NCI-H748 (cell line): ENCODE measurements at regions not wholly inside any gene's neighbourhood (a gene's known extent, or its start where the extent isn't known, plus 50 kb on each side); places are given as distances from the start of the nearest gene placed in this dataset.

Source experiments
- DNase-seq: peaks from one replicate; lab custom pipeline; 2025; ENCODE audit not compliant: unreplicated experiment; lab: John Stamatoyannopoulos, UW

- DNase-seq = no peak
Measured at GRCh38 chr7:156234192-156234591, 406.4 kb upstream of the RNF32 start.

GRCh38 chr7:156232931-156233705 is 407.5 kb upstream of the RNF32 start:
- DNase-seq = no peak

GRCh38 chr7:156230576-156230975 is 410.0 kb upstream of the RNF32 start:
- no peak for DNase-seq

DNA sequence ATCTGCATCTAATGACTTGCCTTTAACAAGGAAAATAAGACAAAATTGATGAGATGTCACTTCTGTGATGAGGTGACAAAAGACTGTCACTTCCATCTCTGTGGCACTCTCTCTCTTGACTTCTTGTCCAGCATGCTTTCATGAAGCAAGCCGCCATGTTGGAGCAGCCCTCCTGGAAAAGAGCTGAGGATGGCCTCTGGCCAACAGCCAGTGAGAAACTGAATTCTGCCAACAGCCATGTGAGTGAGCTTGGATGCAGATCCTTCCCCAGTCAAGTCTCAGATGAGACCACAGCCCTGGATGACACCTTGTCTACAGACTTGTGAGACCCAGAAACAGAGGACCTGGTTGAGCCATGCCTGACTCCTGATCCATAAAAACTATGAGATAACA is 412.6 kb upstream of the SHH start:
- DNase-seq = no peak

GRCh38 chr7:156223935-156224832 is 411.9 kb upstream of the SHH start:
- no peak for DNase-seq

GRCh38 chr7:156222611-156223010 is 410.3 kb upstream of the SHH start:
- no peak for DNase-seq

DNA sequence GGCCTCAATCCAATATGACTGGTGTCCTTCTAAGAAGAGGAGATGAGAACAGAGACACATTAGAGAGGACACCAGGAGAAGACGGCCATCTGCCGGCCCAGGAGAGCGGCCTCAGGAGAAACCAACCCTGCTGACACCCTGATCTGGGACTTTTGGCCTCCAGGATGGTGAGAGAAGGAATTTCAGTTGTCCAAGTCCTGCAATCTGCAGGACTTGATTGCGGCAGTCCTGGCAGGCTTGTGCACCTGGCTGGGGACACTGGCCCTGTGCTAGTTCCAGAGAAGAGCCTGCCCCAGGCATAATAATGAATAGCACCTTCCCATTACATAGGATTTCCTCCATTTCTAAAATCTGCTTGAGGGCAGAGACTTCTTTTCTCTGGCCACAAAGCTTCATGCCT is 409.9 kb upstream of the SHH start:
- DNase-seq = no peak

DNA sequence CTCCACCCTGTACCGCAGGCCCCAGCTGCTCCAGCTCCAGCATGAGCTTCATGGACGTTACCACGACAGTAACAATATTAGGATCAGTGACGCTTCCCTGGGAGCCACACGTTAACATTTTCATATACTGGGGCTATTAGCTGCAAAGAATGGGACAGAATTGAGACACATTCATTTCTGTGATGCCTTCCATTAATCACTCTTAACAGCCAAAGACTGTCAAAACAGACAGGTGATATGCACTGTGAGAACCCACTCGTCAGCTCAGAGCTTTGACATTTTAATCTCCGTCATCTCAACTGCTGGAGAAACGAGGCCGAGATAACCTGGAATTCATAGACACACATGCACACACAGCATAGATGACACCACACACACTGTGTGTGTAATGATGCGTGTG is 408.4 kb upstream of the SHH start:
- peak; percentile 25 for DNase-seq

GRCh38 chr7:156220078-156220605 is 407.9 kb upstream of the SHH start:
- no peak for DNase-seq

GRCh38 chr7:156219307-156220077 is 407.2 kb upstream of the SHH start:
- no peak for DNase-seq

DNA sequence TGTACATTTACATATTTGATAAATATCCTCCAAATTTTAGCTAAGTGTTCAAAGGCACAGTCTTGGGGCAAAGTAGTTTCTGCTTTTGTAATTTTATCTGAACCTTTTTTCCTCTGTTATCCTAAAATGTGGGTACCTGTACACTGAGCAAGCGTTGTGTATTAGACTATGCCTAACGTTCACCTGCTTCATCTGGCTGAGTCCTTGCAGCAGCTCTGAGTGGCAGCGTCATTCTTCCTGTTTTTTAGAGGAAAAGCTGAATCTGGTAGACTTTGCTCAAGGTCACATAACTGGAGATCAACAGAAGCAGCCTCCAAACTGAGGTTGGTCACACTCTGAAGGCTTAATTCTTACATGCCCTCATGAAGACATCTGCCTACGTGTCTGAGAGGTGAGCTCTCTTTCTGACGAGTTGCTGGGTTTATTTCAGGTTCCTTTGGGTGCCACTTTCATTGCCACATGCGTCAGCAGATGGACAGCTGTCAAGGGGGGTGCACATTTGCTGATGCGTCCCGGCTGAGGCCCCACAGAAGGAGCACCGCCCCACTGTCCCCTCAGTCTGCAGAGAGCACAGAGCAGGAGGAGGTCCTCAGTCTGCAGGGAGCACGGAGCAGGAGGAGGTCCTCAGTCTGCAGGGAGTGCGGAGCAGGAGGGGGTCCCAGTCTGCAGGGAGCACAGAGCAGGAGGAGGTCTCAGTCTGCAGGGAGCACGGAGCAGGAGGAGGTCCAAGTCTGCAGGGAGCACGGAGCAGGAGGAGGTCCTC is 406.5 kb upstream of the SHH start:
- DNase-seq = no peak

- DNase-seq = no peak
Measured at GRCh38 chr7:156217803-156218202, 405.5 kb upstream of the SHH start.

GRCh38 chr7:156209087-156209486 is 396.8 kb upstream of the SHH start:
- DNase-seq = no peak

DNA sequence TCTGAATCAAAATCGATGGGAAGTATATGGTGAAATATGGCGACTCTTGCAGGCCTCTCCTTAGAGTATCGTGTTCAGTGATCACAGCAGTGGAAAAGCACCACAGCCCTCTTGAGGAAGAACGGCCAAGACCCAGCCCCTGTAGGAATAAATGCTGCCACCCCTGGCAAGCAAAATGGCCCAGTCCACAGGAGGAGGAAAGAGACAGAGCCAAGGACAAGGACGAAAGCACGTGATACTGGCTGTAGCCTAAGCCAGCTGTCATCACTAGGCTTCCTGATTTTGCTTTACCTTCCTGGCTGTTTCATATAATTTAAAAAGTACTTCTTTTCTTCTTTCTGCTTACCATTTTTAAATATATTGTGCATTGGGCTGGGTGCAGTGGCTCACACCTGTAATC is 395.0 kb upstream of the SHH start:
- DNase-seq = no peak

DNA sequence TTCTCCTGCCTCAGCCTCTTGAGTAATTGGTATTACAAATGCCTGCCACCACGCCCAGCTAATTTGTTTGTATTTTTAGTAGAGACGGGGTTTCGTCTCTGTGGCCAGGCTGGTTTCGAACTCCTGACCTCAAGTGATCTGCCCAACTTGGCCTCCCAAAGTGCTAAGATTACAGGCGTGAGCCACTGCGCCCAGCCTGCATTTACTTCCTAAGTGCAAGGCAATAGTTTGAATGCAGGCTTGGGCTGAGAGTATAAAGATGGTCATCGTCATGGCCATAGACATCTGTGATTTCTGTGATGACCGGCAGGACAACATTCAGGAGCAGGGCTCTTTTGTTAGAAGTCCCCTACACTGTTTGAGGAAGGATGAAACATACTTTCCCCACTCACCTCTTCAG is 393.9 kb upstream of the SHH start:
- DNase-seq = no peak

- no peak for DNase-seq
Measured at GRCh38 chr7:156204820-156205219, 392.6 kb upstream of the SHH start.

DNA sequence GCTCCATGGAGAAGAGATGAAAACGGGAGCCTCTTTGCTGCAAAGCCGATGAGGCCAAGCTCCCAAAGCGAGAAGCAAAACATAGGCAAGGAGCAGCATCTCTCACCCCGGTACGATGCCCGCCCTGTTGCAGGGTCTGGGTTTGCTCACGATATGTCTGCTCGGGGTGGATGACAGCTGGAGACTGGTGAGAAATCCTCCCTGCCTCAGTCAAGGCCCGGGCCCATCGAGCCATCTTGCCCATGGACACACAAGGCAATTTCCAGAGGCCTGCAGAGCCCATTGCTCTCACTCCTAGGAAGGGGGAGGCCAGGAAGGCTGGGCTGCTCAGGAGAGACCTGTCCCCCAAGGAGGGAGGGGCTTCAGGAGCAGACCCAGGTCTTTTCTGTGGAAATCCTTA is 391.7 kb upstream of the SHH start:
- no peak for DNase-seq

DNA sequence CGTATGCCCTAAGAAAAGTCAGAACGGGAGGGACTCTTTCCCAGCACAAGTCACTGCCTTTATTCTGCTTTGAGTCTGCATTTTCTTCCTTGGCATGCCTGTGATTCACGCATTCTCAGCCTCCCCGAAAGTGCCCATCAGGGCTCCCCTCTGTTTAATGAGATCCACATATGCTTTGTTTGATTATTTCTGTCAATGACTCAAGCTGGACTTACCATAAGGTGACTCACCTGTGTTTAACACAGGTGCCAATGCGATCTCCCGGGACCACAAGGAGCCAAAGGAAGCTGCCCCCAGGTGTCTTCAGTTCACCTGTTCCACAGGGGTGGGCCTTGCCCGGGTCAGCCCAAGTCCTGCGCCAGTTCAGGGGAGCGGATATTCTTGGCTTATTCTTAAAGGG is 386.0 kb upstream of the SHH start:
- DNase-seq = no peak

DNA sequence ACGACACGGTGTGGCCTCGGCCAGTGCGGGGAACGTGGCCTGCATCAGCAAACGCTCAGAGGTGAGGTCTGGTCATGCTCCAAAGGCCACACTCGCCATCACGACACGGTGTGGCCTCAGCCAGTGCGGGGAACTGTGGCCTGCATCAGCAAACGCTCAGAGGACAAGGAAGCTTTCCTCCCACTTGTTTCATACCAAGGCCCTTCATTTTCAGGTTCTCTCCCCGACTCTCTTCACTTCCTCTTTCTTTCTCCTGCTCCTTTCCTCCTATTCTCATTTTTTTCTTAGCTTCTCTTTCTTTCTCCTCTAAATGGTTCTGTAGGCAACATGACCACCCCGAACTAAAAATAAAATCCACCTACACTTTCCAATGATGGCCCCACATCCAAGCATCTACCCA is 384.4 kb upstream of the SHH start:
- no peak for DNase-seq

DNA sequence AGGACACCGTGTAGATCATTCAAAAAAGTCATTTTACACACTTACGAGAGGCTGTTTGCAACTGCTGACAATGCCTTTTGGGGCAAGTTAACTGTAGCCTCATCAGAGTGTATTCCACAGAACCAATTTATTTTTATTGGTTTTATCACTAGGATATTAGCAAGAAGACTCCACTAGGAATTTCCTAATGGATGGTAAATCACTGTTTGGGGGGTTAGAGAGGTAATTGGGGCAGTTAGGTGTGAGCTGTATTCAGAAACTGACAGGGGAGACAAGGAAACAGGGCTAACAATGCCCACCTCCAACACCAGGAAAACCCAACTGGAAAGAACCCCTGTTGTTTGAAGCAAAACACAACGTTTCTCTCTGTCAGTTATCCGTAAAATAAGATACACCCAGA is 383.0 kb upstream of the SHH start:
- DNase-seq = peak; percentile 8

DNA sequence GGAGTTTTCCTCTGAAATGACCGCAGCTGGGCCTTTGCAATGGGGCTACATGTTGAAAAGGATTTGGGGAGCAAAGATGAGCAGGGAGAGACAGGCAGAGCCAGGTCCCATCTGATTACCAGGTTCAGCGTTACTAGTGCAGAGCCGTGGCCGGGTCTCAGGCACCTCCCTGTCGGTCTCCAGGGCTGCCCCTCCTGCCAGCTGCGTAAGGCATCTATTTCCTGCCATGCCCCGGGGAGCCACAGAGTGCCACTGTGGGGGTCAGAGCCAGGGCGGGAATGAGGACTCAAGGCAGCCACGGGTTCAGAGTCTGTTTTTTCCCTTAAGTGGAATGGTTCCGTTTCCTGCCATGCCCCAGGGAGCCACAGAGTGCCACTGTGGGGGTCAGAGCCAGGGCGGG is 382.6 kb upstream of the SHH start:
- DNase-seq = peak; percentile 15
